H1 (cell line): ENCODE measurements at regions not wholly inside any gene's neighbourhood (a gene's known extent, or its start where the extent isn't known, plus 50 kb on each side); places are given as distances from the start of the nearest gene placed in this dataset.

ENCODE experiments used
- ASH2L ChIP-seq: fragments of 200-600, 300-600 bp; sonication (generic); IDR thresholded peaks from one replicate; pipeline ENCODE4 v1.7.1; 2017; ENCODE audit warnings: low read length
- BACH1 ChIP-seq: IDR thresholded peaks from 2 replicates; pipeline ENCODE4 v1.6.1; 2012; ENCODE audit warnings: low read length, improper control_type of control experiment
- BRCA1 ChIP-seq: IDR thresholded peaks from 2 replicates; pipeline ENCODE4 v1.6.1; 2012; ENCODE audit warnings: low read depth, low read length, improper control_type of control experiment
- CREB1 ChIP-seq: IDR thresholded peaks from 2 replicates; pipeline ENCODE4 v1.6.1; 2012; ENCODE audit warnings: inconsistent platforms
- EZH2 ChIP-seq: fragments of 200-600 bp; sonication (generic); IDR thresholded peaks from 2 replicates; pipeline ENCODE4 v1.7.1; 2012; ENCODE audit warnings: low read depth, mild to moderate bottlenecking, moderate library complexity, low read length, inconsistent platforms; ENCODE audit not compliant: severe bottlenecking
- HDAC2 ChIP-seq, 2 experiments: fragments of 300-600 bp in 1 of 2; sonication (generic) in 1 of 2; IDR thresholded peaks; 2 replicates each; pipeline ENCODE4 v1.6.1; 2011 to 2012; ENCODE audit warnings: low read depth in 2 of 2, low read length in 2 of 2, mild to moderate bottlenecking in 2 of 2, moderate library complexity in 2 of 2, borderline replicate concordance in 1 of 2, inconsistent platforms in 1 of 2
- HDAC6 ChIP-seq: IDR thresholded peaks from one replicate; pipeline ENCODE4 v1.7.1; 2012; ENCODE audit warnings: low read depth, mild to moderate bottlenecking, inconsistent platforms, low read length, moderate library complexity
- RAD21 ChIP-seq, 2 experiments: IDR thresholded peaks in 1 of 2; conservative IDR thresholded peaks in 1 of 2; 2 replicates each; pipeline ENCODE4 v1.6.1; 2011; ENCODE audit warnings: low read depth in 2 of 2, low read length in 2 of 2, improper control_type of control experiment in 1 of 2, inconsistent platforms in 1 of 2, mild to moderate bottlenecking in 1 of 2, moderate library complexity in 1 of 2
- RNF2 ChIP-seq: fragments of 200-900, 300-1000 bp; sonication (generic); IDR thresholded peaks from 2 replicates; pipeline ENCODE4 v1.7.1; 2016; ENCODE audit warnings: borderline replicate concordance, low read depth, mild to moderate bottlenecking, antibody characterized with exemption, low read length; ENCODE audit not compliant: poor library complexity, severe bottlenecking; ENCODE audit errors: missing control alignments
- TAF7 ChIP-seq: optimal IDR thresholded peaks from 2 replicates; pipeline ENCODE3; 2011; ENCODE audit warnings: low read depth, mild to moderate bottlenecking, inconsistent platforms, low read length, moderate library complexity, borderline replicate concordance
- TBP ChIP-seq: IDR thresholded peaks from 2 replicates; pipeline ENCODE4 v1.6.1; 2011; ENCODE audit warnings: low read depth, low read length, improper control_type of control experiment
- TF ChIP-seq, protein P1 (sequence below): fragments of 300-600 bp; sonication (generic); IDR thresholded peaks from 2 replicates; pipeline ENCODE4 v1.7.1; 2012; ENCODE audit warnings: low read length, moderate library complexity, mild to moderate bottlenecking, inconsistent platforms; ENCODE audit not compliant: insufficient replicate concordance

GRCh38 chr15:75131269-75131643, 70.4 kb upstream of the C15orf39 start (continued):
- TF ChIP-seq, protein P1, sequence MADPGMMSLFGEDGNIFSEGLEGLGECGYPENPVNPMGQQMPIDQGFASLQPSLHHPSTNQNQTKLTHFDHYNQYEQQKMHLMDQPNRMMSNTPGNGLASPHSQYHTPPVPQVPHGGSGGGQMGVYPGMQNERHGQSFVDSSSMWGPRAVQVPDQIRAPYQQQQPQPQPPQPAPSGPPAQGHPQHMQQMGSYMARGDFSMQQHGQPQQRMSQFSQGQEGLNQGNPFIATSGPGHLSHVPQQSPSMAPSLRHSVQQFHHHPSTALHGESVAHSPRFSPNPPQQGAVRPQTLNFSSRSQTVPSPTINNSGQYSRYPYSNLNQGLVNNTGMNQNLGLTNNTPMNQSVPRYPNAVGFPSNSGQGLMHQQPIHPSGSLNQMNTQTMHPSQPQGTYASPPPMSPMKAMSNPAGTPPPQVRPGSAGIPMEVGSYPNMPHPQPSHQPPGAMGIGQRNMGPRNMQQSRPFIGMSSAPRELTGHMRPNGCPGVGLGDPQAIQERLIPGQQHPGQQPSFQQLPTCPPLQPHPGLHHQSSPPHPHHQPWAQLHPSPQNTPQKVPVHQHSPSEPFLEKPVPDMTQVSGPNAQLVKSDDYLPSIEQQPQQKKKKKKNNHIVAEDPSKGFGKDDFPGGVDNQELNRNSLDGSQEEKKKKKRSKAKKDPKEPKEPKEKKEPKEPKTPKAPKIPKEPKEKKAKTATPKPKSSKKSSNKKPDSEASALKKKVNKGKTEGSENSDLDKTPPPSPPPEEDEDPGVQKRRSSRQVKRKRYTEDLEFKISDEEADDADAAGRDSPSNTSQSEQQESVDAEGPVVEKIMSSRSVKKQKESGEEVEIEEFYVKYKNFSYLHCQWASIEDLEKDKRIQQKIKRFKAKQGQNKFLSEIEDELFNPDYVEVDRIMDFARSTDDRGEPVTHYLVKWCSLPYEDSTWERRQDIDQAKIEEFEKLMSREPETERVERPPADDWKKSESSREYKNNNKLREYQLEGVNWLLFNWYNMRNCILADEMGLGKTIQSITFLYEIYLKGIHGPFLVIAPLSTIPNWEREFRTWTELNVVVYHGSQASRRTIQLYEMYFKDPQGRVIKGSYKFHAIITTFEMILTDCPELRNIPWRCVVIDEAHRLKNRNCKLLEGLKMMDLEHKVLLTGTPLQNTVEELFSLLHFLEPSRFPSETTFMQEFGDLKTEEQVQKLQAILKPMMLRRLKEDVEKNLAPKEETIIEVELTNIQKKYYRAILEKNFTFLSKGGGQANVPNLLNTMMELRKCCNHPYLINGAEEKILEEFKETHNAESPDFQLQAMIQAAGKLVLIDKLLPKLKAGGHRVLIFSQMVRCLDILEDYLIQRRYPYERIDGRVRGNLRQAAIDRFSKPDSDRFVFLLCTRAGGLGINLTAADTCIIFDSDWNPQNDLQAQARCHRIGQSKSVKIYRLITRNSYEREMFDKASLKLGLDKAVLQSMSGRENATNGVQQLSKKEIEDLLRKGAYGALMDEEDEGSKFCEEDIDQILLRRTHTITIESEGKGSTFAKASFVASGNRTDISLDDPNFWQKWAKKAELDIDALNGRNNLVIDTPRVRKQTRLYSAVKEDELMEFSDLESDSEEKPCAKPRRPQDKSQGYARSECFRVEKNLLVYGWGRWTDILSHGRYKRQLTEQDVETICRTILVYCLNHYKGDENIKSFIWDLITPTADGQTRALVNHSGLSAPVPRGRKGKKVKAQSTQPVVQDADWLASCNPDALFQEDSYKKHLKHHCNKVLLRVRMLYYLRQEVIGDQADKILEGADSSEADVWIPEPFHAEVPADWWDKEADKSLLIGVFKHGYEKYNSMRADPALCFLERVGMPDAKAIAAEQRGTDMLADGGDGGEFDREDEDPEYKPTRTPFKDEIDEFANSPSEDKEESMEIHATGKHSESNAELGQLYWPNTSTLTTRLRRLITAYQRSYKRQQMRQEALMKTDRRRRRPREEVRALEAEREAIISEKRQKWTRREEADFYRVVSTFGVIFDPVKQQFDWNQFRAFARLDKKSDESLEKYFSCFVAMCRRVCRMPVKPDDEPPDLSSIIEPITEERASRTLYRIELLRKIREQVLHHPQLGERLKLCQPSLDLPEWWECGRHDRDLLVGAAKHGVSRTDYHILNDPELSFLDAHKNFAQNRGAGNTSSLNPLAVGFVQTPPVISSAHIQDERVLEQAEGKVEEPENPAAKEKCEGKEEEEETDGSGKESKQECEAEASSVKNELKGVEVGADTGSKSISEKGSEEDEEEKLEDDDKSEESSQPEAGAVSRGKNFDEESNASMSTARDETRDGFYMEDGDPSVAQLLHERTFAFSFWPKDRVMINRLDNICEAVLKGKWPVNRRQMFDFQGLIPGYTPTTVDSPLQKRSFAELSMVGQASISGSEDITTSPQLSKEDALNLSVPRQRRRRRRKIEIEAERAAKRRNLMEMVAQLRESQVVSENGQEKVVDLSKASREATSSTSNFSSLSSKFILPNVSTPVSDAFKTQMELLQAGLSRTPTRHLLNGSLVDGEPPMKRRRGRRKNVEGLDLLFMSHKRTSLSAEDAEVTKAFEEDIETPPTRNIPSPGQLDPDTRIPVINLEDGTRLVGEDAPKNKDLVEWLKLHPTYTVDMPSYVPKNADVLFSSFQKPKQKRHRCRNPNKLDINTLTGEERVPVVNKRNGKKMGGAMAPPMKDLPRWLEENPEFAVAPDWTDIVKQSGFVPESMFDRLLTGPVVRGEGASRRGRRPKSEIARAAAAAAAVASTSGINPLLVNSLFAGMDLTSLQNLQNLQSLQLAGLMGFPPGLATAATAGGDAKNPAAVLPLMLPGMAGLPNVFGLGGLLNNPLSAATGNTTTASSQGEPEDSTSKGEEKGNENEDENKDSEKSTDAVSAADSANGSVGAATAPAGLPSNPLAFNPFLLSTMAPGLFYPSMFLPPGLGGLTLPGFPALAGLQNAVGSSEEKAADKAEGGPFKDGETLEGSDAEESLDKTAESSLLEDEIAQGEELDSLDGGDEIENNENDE, result no peak
- TF ChIP-seq RAD21 (IDR thresholded peaks at IDR 0.05 in 1 of 2, conservative IDR thresholded peaks at IDR 0.05 in 1 of 2; ENCODE audit: low read depth in 2 of 2, low read length in 2 of 2), result no peak
- TF ChIP-seq TBP, result no peak
- no peak for TF ChIP-seq BRCA1
- no peak for TF ChIP-seq RNF2
- TF ChIP-seq CREB1, result no peak
- no peak for TF ChIP-seq TAF7
- TF ChIP-seq EZH2, result no peak
- TF ChIP-seq HDAC6, result no peak
- no peak for TF ChIP-seq HDAC2 (IDR thresholded peaks at IDR 0.05; ENCODE audit: borderline replicate concordance in 1 of 2, low read depth in 2 of 2, low read length in 2 of 2)
- TF ChIP-seq ASH2L, result no peak
- TF ChIP-seq BACH1, result no peak
